Adipocyte (in vitro differentiated cells): ENCODE measurements at regions not wholly inside any gene's neighbourhood (a gene's known extent, or its start where the extent isn't known, plus 50 kb on each side); places are given as distances from the start of the nearest gene placed in this dataset.
"Not testable (repeated sequence)": the region's sequence is repeated elsewhere in the genome, so short reads cannot be mapped to it uniquely, and the experiment has no call there.

Experiments
- DNase-seq: peaks from one replicate; pipeline ENCODE4 v3.0.0-alpha.2; 2015; ENCODE audit warnings: low read depth
- H3K27me3 ChIP-seq: replicated peaks from 2 replicates; pipeline ENCODE4 v1.7.0; 2013; ENCODE audit warnings: mild to moderate bottlenecking, low read length, moderate library complexity; ENCODE audit not compliant: control insufficient read depth, insufficient read depth
- H3K36me3 ChIP-seq: 2 replicates; pipeline ENCODE4 v1.7.0; 2013; ENCODE audit warnings: low read length, mild to moderate bottlenecking, moderate library complexity; ENCODE audit not compliant: control insufficient read depth, insufficient read depth, severe bottlenecking
- H3K4me1 ChIP-seq: 2 replicates; pipeline ENCODE4 v1.7.0; 2013; ENCODE audit warnings: mild to moderate bottlenecking, low read length, moderate library complexity; ENCODE audit not compliant: control insufficient read depth, insufficient read depth
- H3K4me3 ChIP-seq: 2 replicates; pipeline ENCODE4 v1.7.0; 2013; ENCODE audit warnings: mild to moderate bottlenecking, low read length, moderate library complexity
- H3K9ac ChIP-seq: 2 replicates; pipeline ENCODE4 v1.7.0; 2013; ENCODE audit warnings: mild to moderate bottlenecking, low read length, moderate library complexity
- H3K9me3 ChIP-seq: 2 replicates; pipeline ENCODE4 v1.7.0; 2013; ENCODE audit warnings: mild to moderate bottlenecking, low read length, moderate library complexity; ENCODE audit not compliant: control insufficient read depth

DNA sequence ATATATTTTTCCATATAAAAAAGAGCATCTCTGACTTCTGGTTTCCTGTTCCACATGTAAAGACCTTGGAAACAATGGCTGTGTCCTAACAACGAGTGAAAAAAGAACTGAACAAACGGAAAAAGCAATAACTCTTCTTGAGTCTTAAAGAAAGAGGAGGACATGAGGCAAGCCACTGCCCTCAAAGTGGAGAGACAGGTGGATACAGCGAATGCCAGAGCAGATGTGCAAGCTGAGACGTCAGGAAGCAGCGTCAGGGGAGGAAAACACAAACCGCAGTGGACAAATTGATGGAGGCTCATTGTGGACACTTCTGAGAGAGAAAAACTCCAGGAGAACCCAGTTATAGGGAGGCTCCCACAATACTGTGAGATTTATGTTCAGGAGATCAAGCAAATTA lies 208.0 kb upstream of the MME start:
- Histone ChIP-seq H3K27me3 (no peaks in the 10 kb centered on the region), H3K36me3 (no peaks in the 10 kb centered on the region), H3K4me1 (peaks cover 9% of the 10 kb centered on the region), H3K9ac (no peak overlapping the region), H3K9me3 (no peaks in the 10 kb centered on the region), H3K4me3 (no peak overlapping the region)
- no peak for DNase-seq

GRCh38 chr3:154864947-154865346 lies 215.2 kb upstream of the MME start:
- no peak overlapping the region for H3K9ac ChIP-seq
- peaks cover 7% of the 10 kb centered on the region for H3K4me1 ChIP-seq
- peak; percentile 70 for DNase-seq
- no peaks in the 10 kb centered on the region for H3K27me3 ChIP-seq
- H3K4me3 ChIP-seq = no peak overlapping the region
- no peaks in the 10 kb centered on the region for H3K9me3 ChIP-seq
- H3K36me3 ChIP-seq = no peaks in the 10 kb centered on the region

DNA sequence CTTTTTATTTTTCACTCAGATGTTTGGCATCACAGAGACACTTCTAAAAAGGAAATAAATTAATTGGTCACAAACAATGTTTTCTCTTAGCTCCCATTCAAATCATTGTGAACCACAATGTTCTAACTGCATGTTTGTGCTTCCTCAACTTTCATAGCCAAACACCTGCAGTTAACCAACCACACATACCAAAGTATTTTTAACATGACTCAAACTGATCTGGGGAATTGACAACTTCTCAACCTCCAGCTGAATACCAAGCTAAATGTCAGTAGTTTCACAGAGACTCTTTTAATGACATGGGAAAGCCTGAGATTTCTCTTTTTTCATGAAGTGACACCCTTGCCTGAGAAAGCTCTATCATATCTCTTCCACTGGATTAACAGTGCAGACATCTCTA lies 217.9 kb upstream of the MME start:
- H3K27me3 ChIP-seq = no peaks in the 10 kb centered on the region
- H3K9me3 ChIP-seq = no peaks in the 10 kb centered on the region
- H3K4me3 ChIP-seq = no peak overlapping the region
- DNase-seq = peak; percentile 28
- H3K36me3 ChIP-seq = no peaks in the 10 kb centered on the region
- no peak overlapping the region for H3K9ac ChIP-seq
- H3K4me1 ChIP-seq = peaks cover 7% of the 10 kb centered on the region

- not testable (repeated sequence) for H3K36me3 ChIP-seq, H3K27me3 ChIP-seq, H3K9ac ChIP-seq, H3K4me3 ChIP-seq, DNase-seq, H3K9me3 ChIP-seq, H3K4me1 ChIP-seq
These were observed 227.1 kb upstream of the MME start for GRCh38 chr3:154852998-154853397.

DNA sequence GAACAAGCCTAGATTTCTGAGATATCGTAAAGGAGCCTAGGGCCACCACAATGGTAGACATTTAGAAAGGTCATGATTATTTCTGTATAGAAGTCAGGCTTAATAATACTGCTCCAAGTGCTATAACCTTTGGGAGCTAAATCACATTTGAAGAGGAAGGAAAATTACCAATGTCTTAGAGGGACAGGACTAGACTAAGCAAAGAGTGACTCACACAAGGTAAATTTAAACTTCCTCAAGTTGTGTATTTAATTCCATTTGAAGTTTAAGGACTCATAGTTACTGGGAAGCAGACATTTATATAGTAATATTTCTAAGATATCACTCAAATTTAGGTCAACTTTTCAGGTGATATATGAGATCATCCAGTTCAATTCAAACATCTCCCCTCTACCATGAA lies 227.6 kb upstream of the MME start:
- H3K9ac ChIP-seq = no peak overlapping the region
- no peaks in the 10 kb centered on the region for H3K27me3 ChIP-seq
- no peak for DNase-seq
- no peak overlapping the region for H3K4me3 ChIP-seq
- no peaks in the 10 kb centered on the region for H3K9me3 ChIP-seq
- no peaks in the 10 kb centered on the region for H3K36me3 ChIP-seq
- H3K4me1 ChIP-seq = no peaks in the 10 kb centered on the region

- no peak for DNase-seq
- Histone ChIP-seq H3K4me1 (no peaks in the 10 kb centered on the region), H3K4me3 (no peak overlapping the region), H3K27me3 (no peaks in the 10 kb centered on the region), H3K9ac (no peak overlapping the region), H3K36me3 (no peaks in the 10 kb centered on the region), H3K9me3 (no peaks in the 10 kb centered on the region)
These were observed 228.5 kb upstream of the MME start for GRCh38 chr3:154851644-154852043.

GRCh38 chr3:154850921-154851320 lies 229.2 kb upstream of the MME start:
- H3K4me3 ChIP-seq = no peak overlapping the region
- no peaks in the 10 kb centered on the region for H3K27me3 ChIP-seq
- no peaks in the 10 kb centered on the region for H3K9me3 ChIP-seq
- H3K4me1 ChIP-seq = no peaks in the 10 kb centered on the region
- no peak overlapping the region for H3K9ac ChIP-seq
- H3K36me3 ChIP-seq = no peaks in the 10 kb centered on the region
- DNase-seq = no peak

DNA sequence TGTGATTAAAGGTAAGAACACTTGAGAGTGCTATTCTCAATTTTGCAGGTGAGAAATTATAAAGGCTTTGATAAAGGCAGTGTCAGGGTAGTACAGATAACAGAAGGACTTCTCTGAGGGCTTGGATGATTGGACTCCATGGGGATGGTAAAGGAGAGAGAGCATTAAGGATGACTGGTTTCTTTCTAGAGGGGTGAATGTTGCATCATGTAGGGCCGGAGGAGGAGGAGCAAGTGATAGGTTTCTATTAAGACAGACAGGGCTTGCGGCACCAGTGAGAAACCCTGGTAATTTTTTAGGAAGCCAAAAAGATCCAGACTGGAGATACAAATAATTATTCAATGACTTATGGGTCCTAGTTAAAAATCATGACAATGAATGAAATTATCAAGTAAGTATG lies 230.7 kb upstream of the MME start:
- Histone ChIP-seq H3K4me3 (no peak overlapping the region), H3K4me1 (no peaks in the 10 kb centered on the region)
- DNase-seq = no peak

GRCh38 chr3:154844863-154845262 lies 235.3 kb upstream of the MME start:
- Histone ChIP-seq H3K4me1 (no peaks in the 10 kb centered on the region), H3K4me3 (no peak overlapping the region), H3K9me3 (no peaks in the 10 kb centered on the region), H3K27me3 (no peaks in the 10 kb centered on the region), H3K36me3 (no peaks in the 10 kb centered on the region), H3K9ac (no peak overlapping the region)
- no peak for DNase-seq

More for the DNA sequence above, 230.7 kb upstream of the MME start:
- Histone ChIP-seq H3K9ac (no peak overlapping the region), H3K36me3 (no peaks in the 10 kb centered on the region), H3K27me3 (no peaks in the 10 kb centered on the region), H3K9me3 (no peaks in the 10 kb centered on the region)

DNA sequence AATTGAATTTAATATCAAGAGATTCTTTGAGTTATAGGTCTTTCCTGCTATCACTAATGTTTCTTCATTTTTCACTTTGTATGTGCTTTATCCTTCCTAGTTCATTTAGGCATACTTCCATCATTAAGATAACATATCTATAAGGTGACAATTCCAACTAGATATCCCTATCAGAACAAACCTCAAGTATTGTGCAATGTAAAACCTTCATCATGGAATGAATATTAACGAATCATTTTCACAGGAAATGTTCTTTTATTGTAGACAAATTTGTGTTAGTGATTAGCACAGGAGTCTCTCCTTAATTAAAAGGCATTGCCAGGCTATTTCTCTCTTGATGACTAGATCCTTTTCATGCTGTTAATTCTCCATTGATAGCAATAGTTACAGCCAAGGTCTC lies 236.5 kb upstream of the MME start:
- Histone ChIP-seq H3K4me3 (no peak overlapping the region), H3K9me3 (no peaks in the 10 kb centered on the region), H3K27me3 (no peaks in the 10 kb centered on the region), H3K36me3 (no peaks in the 10 kb centered on the region), H3K9ac (no peak overlapping the region), H3K4me1 (no peaks in the 10 kb centered on the region)
- no peak for DNase-seq

- H3K4me3 ChIP-seq = no peak overlapping the region
- DNase-seq = no peak
- H3K27me3 ChIP-seq = no peaks in the 10 kb centered on the region
- H3K36me3 ChIP-seq = no peaks in the 10 kb centered on the region
- H3K9me3 ChIP-seq = no peaks in the 10 kb centered on the region
- H3K4me1 ChIP-seq = no peaks in the 10 kb centered on the region
- no peak overlapping the region for H3K9ac ChIP-seq
These were observed 237.6 kb upstream of the MME start for GRCh38 chr3:154842536-154842935.

DNA sequence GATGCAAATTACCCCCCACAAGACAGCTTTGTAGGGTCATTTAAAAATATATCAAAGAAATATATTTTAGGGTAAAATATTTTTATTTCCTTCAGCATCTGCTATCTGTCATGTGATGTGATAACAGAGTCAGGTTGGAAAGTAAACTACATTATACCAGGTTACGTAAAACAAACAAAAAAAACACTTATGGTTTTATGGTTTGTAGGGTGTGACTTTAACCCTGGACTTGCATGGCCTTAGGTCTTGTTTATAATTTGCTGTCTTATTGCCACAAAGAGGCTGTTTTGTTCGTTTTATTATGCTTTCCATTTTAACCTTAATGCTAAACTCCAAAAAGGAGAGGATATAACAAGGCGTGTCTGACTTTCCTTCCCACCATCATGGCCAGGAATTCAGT lies 244.5 kb upstream of the MME start:
- Histone ChIP-seq H3K27me3 (no peaks in the 10 kb centered on the region), H3K4me1 (no peaks in the 10 kb centered on the region), H3K36me3 (no peaks in the 10 kb centered on the region), H3K4me3 (no peak overlapping the region), H3K9ac (no peak overlapping the region), H3K9me3 (no peaks in the 10 kb centered on the region)
- DNase-seq = no peak
